T47D (cell line): ENCODE measurements at regions not wholly inside any gene's neighbourhood (a gene's known extent, or its start where the extent isn't known, plus 50 kb on each side); places are given as distances from the start of the nearest gene placed in this dataset.
A peak's percentile ranks its signal among the peaks of the same experiment; 100 is the strongest.
"Not testable (repeated sequence)": the region's sequence is repeated elsewhere in the genome, so short reads cannot be mapped to it uniquely, and the experiment has no call there.

Experiments
- DNase-seq, 2 experiments: peaks; one replicate each; pipeline versions ENCODE4 v3.0.0 to v3.0.0-alpha.2; 2011 to 2012; ENCODE audit warnings: low read depth in 1 of 2, low spot score in 1 of 2
- JUND ChIP-seq: IDR thresholded peaks from 2 replicates; pipeline ENCODE4 v1.6.1; 2012; ENCODE audit warnings: low read depth
- in situ Hi-C: cut with HindIII; loops from 2 replicates; pipeline ENCODE4 v1.10.0; 2016; ENCODE audit warnings: low sequenced_read_pairs, low pct_unique_long_range_greater_than_20kb

DNA sequence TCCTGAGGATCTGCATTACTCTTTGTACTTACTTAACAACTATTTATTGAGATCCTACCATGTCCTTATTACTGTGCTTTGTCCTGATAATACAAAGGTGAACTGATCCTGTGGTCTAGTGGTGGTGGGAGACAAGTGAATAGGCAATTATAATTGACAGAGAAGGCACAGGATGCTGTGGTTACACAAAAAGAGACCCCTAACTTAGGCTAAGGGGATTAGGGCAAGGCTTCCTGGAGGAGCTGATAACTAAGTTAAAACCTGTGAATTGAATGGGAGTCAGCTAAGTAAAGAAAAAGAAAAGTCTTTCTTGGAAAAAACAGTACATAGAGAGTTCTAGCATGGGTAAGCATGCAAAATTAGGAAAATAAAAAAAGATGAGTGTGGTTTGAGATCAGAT is 164.4 kb downstream of the LARP7 start:
- DNase-seq, result no peak
- TF ChIP-seq JUND, result no peak
- in situ Hi-C loops, result no loop called here

DNA sequence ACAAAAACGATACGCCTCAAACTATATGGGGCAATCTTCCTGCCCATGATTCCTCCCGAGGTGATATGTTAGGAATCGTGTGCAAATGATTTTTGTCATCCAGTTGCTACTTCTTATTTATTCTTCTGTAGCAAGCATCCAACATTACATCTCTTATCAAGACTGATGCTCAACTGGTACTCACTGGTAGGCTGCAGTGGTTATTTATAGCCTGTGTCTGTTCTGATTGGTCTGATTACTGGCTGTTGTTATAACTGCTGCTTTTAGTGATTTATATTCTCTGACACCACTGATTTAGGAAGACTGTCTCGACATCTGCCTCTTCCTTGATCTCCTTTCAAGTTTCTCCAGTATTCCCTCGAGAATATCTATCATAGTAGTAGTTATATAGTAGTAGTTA is 165.8 kb downstream of the LARP7 start:
- no peak for TF ChIP-seq JUND
- no peak for DNase-seq
- in situ Hi-C loops, result no loop called here

DNA sequence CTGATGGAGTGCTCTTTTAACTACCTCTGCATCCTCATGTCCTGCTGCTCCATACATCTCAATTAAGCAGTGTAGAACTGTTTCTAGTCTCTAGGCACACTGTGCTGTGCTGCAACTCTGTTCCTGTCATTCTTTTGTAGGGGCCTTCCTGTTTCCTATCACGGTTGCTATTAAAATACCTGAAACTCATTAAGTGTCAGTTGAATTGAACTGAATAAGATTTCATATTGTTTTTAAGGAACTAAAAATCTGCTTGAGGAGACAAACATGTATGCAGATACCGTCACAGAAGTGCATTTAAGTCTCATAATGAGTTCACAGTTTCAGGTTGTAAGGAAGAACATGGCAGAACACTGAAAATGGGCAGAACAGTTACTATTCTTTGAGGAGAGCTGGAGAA is 170.1 kb downstream of the LARP7 start:
- DNase-seq, result no peak
- in situ Hi-C loops, result no loop called here
- no peak for TF ChIP-seq JUND

DNA sequence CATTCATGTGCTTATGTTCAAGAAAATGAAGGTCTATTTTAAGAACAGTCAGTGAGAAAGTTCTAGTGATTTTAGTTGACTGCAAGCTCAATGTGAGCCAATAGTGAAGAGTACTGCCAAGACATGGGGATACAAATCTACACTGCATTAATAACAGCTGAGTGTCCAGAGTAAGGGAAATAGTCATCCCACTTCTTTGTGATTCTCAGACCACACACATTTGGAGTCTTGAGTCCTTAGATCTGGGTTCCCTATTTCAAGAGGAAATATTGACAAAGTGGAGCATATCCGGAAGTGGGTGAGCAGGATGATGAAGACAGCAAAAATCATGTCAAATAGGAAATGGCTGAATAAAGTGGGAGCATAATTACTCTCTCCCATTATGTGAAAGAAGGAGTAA is 171.1 kb downstream of the LARP7 start:
- in situ Hi-C loops, result no loop called here
- TF ChIP-seq JUND, result no peak
- DNase-seq, result no peak

DNA sequence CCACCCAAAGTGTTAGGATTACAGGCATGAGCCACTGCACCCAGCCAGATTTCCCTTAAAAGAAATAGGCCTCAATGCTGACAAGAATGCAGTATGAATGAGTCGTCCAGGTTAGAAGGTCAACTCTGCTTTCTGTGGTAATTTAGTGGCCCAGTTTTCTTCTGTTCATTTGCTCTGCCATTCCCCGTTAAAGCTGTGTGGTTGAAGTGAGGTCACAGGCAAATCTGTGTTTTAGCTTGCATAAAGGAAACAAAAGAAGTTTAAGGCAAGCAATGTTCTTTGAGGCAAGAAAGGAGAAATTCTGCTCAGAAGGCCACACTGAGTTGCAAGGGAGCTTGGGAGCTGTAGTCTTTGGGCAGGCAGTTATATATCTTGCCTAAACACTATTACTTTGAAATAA is 176.8 kb downstream of the LARP7 start:
- in situ Hi-C loops, result no loop called here
- DNase-seq, result no peak
- TF ChIP-seq JUND, result no peak

DNA sequence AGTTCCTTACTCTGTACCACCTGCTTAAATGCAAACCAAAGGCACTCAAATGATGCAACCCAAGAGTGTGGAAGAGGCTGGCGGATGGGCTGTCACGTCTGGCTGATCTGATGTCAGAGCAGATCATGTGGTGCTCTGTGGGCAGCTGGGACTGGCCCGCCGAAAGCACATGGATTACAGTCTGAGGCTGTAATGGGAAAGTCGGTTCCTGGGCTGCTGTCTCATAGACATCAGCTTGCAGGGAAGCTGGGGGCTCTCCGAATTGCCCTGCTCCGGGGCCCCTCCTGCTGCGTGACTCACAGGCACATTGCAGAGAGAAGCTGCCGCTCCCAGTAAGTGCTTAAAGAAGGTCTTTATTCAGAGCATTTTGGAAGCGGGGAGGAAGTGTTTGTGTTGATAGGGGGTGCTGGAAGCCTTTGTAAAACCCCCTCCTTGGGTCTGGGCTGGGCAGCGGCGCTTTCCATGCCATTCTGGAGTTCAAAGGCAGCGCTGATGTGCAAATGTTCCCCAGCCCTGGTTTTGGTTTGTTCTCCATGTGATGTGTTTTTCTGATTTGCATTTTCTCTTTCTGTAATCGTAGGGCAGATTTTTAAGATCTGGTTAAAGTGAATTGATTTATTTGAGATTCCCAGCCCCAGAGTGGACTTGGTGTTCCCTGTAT is 181.1 kb downstream of the LARP7 start:
- in situ Hi-C loops, result no loop called here
- no peak for TF ChIP-seq JUND
- DNase-seq, result peak; percentile 17 to 62

- TF ChIP-seq JUND, result no peak
- in situ Hi-C loops, result no loop called here
- DNase-seq, result no peak
Observed at GRCh38 chr4:112818594-112818965, 181.6 kb downstream of the LARP7 start.

GRCh38 chr4:112819729-112820128 is 182.8 kb downstream of the LARP7 start:
- DNase-seq, result no peak
- in situ Hi-C loops, result no loop called here
- TF ChIP-seq JUND, result no peak

DNA sequence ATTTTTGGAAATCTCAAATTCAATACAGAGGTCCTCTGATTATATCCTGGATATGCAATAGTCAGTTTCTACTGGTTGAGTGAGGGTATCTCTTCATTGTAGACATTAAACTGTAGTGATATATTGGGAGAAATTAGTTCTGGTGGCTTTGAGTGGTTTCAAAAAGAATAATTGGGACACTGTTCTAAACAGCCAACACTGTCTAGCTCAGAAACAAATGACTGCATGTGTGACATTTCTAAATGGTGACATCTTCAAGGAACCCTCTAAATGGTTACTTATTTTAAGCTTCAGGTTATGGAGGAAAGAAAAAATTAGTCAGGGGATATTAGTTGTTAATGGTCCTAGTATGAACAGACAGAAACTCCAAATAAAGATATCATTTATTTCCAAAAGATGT is 186.2 kb downstream of the LARP7 start:
- in situ Hi-C loops, result no loop called here
- TF ChIP-seq JUND, result no peak
- no peak for DNase-seq

DNA sequence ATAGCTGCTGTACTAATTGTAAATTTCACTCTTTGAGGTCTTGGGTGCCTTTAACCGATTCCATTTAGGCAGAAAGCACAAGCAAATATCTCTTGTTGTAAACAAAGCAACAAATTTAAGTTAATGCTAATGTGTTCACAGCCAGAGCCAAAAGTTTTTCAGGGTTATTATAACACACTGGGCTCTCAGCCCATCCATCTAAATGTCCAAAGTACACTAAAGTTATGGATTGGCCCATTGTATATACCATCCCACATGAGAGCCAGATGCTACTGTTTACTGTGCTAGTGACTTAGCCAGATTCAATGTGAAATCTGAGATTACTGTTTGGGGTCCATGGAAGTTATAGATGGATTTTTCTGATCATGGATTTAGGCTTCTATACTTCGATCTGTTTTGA is 186.7 kb downstream of the LARP7 start:
- no peak for TF ChIP-seq JUND
- DNase-seq, result no peak
- in situ Hi-C loops, result no loop called here

DNA sequence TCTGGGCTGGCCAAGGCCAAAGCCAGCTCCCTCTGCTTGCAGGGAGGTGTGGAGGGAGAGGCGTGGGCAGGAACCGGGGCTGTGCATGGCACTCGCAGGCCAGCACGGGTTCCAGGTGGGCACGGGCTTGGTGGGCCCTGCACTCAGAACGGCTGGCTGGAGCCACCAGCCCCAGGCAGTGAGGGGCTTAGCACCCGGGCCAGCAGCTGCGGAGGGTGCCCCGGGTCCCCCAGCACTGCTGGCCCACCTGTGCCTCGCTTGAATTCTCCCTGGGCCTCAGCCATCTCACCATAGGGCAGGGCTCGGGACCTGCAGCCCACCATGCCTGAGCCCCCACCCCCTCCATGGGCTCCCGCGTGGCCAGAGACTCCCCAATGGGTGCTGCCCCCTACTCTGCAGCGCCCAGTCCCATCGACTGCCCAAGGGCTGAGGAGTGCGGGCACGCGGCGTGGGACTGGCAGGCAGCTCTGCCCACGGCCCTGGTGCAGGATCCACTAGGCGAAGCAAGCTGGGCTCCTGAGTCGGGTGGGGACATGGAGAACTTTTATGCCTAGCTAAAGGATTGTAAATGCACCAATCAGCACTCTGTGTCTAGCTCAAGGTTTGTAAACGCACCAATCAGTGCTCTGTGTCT is 193.9 kb downstream of the LARP7 start:
- no peak for TF ChIP-seq JUND
- in situ Hi-C loops, result no loop called here
- no peak for DNase-seq

DNA sequence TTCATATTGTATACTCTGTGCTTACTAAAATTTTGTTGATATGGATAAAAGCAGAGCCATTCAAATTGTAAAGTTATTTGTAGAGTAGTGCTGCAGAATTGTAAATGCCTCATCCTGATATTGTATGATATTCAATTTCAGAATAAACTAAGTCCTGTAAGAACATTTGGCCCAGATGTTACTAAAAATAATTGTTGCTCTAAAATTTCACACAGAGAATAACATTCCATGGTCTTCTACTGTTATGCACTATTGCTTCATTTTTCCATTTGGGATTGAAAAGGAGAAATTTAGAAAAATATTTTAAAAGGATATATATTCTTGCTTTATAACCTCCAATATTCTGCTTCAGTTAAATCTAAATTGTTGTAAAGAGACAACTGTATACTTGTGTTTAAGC is 195.6 kb downstream of the LARP7 start:
- TF ChIP-seq JUND, result no peak
- in situ Hi-C loops, result no loop called here
- no peak for DNase-seq

- in situ Hi-C loops, result no loop called here
- TF ChIP-seq JUND, result no peak
- DNase-seq, result no peak
Observed at GRCh38 chr4:112836895-112837294, 200.0 kb downstream of the LARP7 start.

- in situ Hi-C loops, DNase-seq: not testable (repeated sequence)
Observed at GRCh38 chr4:112838015-112838414, 201.1 kb downstream of the LARP7 start.
